ENCODE measurements at regions not wholly inside any gene's neighbourhood (a gene's known extent, or its start where the extent isn't known, plus 50 kb on each side); places are given as distances from the start of the nearest gene placed in this dataset.

- 9% methylated on average over 1 of the region's 1 CpG for WGBS (ENCODE audit: insufficient coverage, low coverage, low lambda C conversion rate, missing lambda C conversion rate)
- Histone ChIP-seq H3K9me3 (no peaks in the 10 kb centered on the region), H3K36me3 (no peaks in the 10 kb centered on the region), H3K4me1 (no peaks in the 10 kb centered on the region), H3K4me3 (no peak overlapping the region), H3K27ac (no peak overlapping the region), H3K27me3 (no peaks in the 10 kb centered on the region)
- TF ChIP-seq POLR2A (IDR thresholded peaks at IDR 0.05) (no peak), CTCF (IDR thresholded peaks at IDR 0.05) (no peak)
- intact Hi-C loops (cut with DNase I), result no loop called here
- no peak for ATAC-seq
- no peak for DNase-seq
Observed at GRCh38 chr18:41135146-41135545, 819.9 kb upstream of the PIK3C3 start.

GRCh38 chr18:41134426-41134825, 820.6 kb upstream of the PIK3C3 start:
- intact Hi-C loops (cut with DNase I), result no loop called here
- 26% methylated on average over 4 of the region's 4 CpGs for WGBS (ENCODE audit: insufficient coverage, low coverage, low lambda C conversion rate, missing lambda C conversion rate)
- Histone ChIP-seq H3K36me3 (no peaks in the 10 kb centered on the region), H3K27ac (no peak overlapping the region), H3K4me3 (no peak overlapping the region), H3K27me3 (no peaks in the 10 kb centered on the region), H3K9me3 (no peaks in the 10 kb centered on the region), H3K4me1 (no peaks in the 10 kb centered on the region)
- no peak for ATAC-seq
- DNase-seq, result no peak
- TF ChIP-seq CTCF (IDR thresholded peaks at IDR 0.05) (no peak), POLR2A (IDR thresholded peaks at IDR 0.05) (no peak)

- ATAC-seq, result no peak
- 19% methylated on average over 2 of the region's 2 CpGs for WGBS (ENCODE audit: insufficient coverage, low coverage, low lambda C conversion rate, missing lambda C conversion rate)
Observed at GRCh38 chr18:41131050-41131449, 824.0 kb upstream of the PIK3C3 start.

GRCh38 chr18:41128545-41128944, 826.5 kb upstream of the PIK3C3 start:
- H3K4me1 ChIP-seq, result no peaks in the 10 kb centered on the region
- H3K27me3 ChIP-seq, result no peaks in the 10 kb centered on the region
- 38% methylated on average over 3 of the region's 3 CpGs for WGBS (ENCODE audit: insufficient coverage, low coverage, low lambda C conversion rate, missing lambda C conversion rate)
- intact Hi-C loops (cut with DNase I), result no loop called here
- H3K9me3 ChIP-seq, result no peaks in the 10 kb centered on the region
- no peak overlapping the region for H3K27ac ChIP-seq
- ATAC-seq (no peak), DNase-seq (no peak)
- no peak for TF ChIP-seq CTCF (IDR thresholded peaks at IDR 0.05)
- TF ChIP-seq POLR2A (IDR thresholded peaks at IDR 0.05), result no peak
- no peaks in the 10 kb centered on the region for H3K36me3 ChIP-seq
- no peak overlapping the region for H3K4me3 ChIP-seq

More at GRCh38 chr18:41131050-41131449, 824.0 kb upstream of the PIK3C3 start:
- Histone ChIP-seq H3K4me1 (no peaks in the 10 kb centered on the region), H3K9me3 (no peaks in the 10 kb centered on the region), H3K27ac (no peak overlapping the region), H3K27me3 (no peaks in the 10 kb centered on the region), H3K4me3 (no peak overlapping the region), H3K36me3 (no peaks in the 10 kb centered on the region)
- DNase-seq, result no peak
- TF ChIP-seq POLR2A (IDR thresholded peaks at IDR 0.05) (no peak), CTCF (IDR thresholded peaks at IDR 0.05) (no peak)
- intact Hi-C loops (cut with DNase I), result no loop called here

- no peak overlapping the region for H3K4me3 ChIP-seq
- H3K27ac ChIP-seq, result no peak overlapping the region
- H3K36me3 ChIP-seq, result no peaks in the 10 kb centered on the region
- no peaks in the 10 kb centered on the region for H3K27me3 ChIP-seq
- H3K9me3 ChIP-seq, result no peaks in the 10 kb centered on the region
- intact Hi-C loops (cut with DNase I), result no loop called here
- no peaks in the 10 kb centered on the region for H3K4me1 ChIP-seq
- TF ChIP-seq CTCF (IDR thresholded peaks at IDR 0.05) (no peak), POLR2A (IDR thresholded peaks at IDR 0.05) (no peak)
- ATAC-seq (no peak), DNase-seq (no peak)
Observed at GRCh38 chr18:41128126-41128525, 826.9 kb upstream of the PIK3C3 start.
